ENCODE measurements at regions not wholly inside any gene's neighbourhood (a gene's known extent, or its start where the extent isn't known, plus 50 kb on each side); places are given as distances from the start of the nearest gene placed in this dataset.

DNA sequence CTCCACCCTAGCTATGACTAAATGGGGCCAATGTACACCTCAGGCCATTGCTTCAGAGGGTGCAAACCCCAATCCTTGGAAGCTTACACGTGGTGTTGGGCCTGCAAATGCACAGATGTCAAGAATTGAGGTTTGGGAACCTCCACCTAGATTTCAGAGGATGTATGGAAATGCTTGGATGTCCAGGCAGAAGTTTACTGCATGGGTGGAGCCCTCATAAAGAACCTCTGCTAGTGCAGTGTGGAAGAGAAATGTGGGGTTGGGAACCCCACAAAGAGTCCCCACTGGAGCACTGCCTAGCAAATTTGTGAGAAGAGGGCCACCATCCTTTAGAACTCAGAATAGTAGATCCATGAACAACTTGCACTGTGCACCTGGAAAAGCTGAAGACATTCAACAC lies 284.1 kb downstream of the ANTXR2 start:
- TF ChIP-seq CTCF (IDR thresholded peaks at IDR 0.05) (no peak), POLR2A (IDR thresholded peaks at IDR 0.05) (no peak)
